ENCODE measurements at regions not wholly inside any gene's neighbourhood (a gene's known extent, or its start where the extent isn't known, plus 50 kb on each side); places are given as distances from the start of the nearest gene placed in this dataset.
"Not testable (repeated sequence)": the region's sequence is repeated elsewhere in the genome, so short reads cannot be mapped to it uniquely, and the experiment has no call there.

GRCh38 chrX:106249706-106250379, 81.7 kb downstream of the PWWP3B start:
- Histone ChIP-seq H3K27me3 (peaks cover 0 to 21% (median 0%) of the 10 kb centered on the region in 7 donors), H3K36me3 (no peaks in the 10 kb centered on the region), H3K9me3 (peaks cover 0 to under 1% (median 0%) of the 10 kb centered on the region in 11 donors), H3K4me3 (no peak overlapping the region), H3K27ac (no peak overlapping the region), H3K4me1 (no peaks in the 10 kb centered on the region)
- ATAC-seq (peak in 1 of 8 donors; percentile 75), DNase-seq (no peak)
- intact Hi-C loops (cut with DNase I) = no loop called here
- no peak for TF ChIP-seq CTCF (IDR thresholded peaks at IDR 0.05)
- WGBS, 2 donors = 68 to 84% methylated on average over 3 of the region's 3 CpGs

- Histone ChIP-seq H3K27ac (no peak overlapping the region), H3K4me1 (no peaks in the 10 kb centered on the region), H3K36me3 (no peaks in the 10 kb centered on the region), H3K9me3 (peaks cover 0 to 9% (median 0%) of the 10 kb centered on the region in 11 donors), H3K4me3 (no peak overlapping the region), H3K27me3 (peaks cover 0 to 18% (median 0%) of the 10 kb centered on the region in 7 donors)
- TF ChIP-seq CTCF (IDR thresholded peaks at IDR 0.05) = no peak
- no peak for ATAC-seq
- 56 to 64% methylated on average over 3 of the region's 3 CpGs for WGBS, 2 donors
- DNase-seq = no peak
- intact Hi-C loops (cut with DNase I) = no loop called here
Measured at GRCh38 chrX:106263817-106264216, 95.7 kb downstream of the PWWP3B start.

- H3K4me1 ChIP-seq; H3K27ac ChIP-seq; DNase-seq; ATAC-seq; H3K4me3 ChIP-seq; intact Hi-C loops (cut with DNase I); H3K27me3 ChIP-seq; H3K36me3 ChIP-seq; H3K9me3 ChIP-seq: not testable (repeated sequence)
- WGBS, 2 donors = no CpG with 5 or more reads among the region's 9 CpGs
Measured at GRCh38 chrX:106273947-106274587, 106.0 kb downstream of the PWWP3B start.

GRCh38 chrX:106275172-106275571, 107.1 kb downstream of the PWWP3B start:
- H3K27ac ChIP-seq; H3K4me1 ChIP-seq; DNase-seq; ATAC-seq; H3K9me3 ChIP-seq; H3K4me3 ChIP-seq; H3K36me3 ChIP-seq; intact Hi-C loops (cut with DNase I): not testable (repeated sequence)
- no CpG with 5 or more reads among the region's 5 CpGs for WGBS, 2 donors
- H3K27me3 ChIP-seq = peaks cover 0 to 16% (median 0%) of the 10 kb centered on the region in 7 donors

GRCh38 chrX:106278951-106279350, 110.8 kb downstream of the PWWP3B start:
- 58 to 67% methylated on average over 2 of the region's 2 CpGs for WGBS, 2 donors
- DNase-seq (no peak), ATAC-seq (no peak)
- H3K4me1 ChIP-seq = no peaks in the 10 kb centered on the region
- H3K4me3 ChIP-seq = no peak overlapping the region
- no peak for TF ChIP-seq CTCF (IDR thresholded peaks at IDR 0.05)
- intact Hi-C loops (cut with DNase I) = no loop called here
- H3K27me3 ChIP-seq = peaks cover 0 to 22% (median 0%) of the 10 kb centered on the region in 7 donors
- H3K36me3 ChIP-seq = no peaks in the 10 kb centered on the region
- no peaks in the 10 kb centered on the region for H3K9me3 ChIP-seq
- H3K27ac ChIP-seq = no peak overlapping the region
